ENCODE measurements at regions not wholly inside any gene's neighbourhood (a gene's known extent, or its start where the extent isn't known, plus 50 kb on each side); places are given as distances from the start of the nearest gene placed in this dataset.

- TF ChIP-seq, protein P1, sequence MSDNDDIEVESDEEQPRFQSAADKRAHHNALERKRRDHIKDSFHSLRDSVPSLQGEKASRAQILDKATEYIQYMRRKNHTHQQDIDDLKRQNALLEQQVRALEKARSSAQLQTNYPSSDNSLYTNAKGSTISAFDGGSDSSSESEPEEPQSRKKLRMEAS (IDR thresholded peaks at IDR 0.05): no peak
- TF ChIP-seq CTCF (IDR thresholded peaks at IDR 0.05) (no peak), POLR2A (IDR thresholded peaks at IDR 0.05; ENCODE audit: low read length) (no peak), BHLHE40 (IDR thresholded peaks at IDR 0.05; ENCODE audit: low read depth, low read length) (no peak), PHF8 (IDR thresholded peaks at IDR 0.05; ENCODE audit: borderline replicate concordance, low read depth) (no peak)
These were observed 1107.8 kb upstream of the SEMA6A start for GRCh38 chr5:117682416-117682815.
